HG02852 (cell line): ENCODE measurements at regions not wholly inside any gene's neighbourhood (a gene's known extent, or its start where the extent isn't known, plus 50 kb on each side); places are given as distances from the start of the nearest gene placed in this dataset.

Experiments used
- ATAC-seq: cut with Tn5 transposase; IDR thresholded peaks from one replicate; pipeline ENCODE4 v1.9.1; 2021; ENCODE audit warnings: mild to moderate bottlenecking, moderate library complexity; ENCODE audit not compliant: unreplicated experiment

GRCh38 chr12:88665071-88665470 is 84.8 kb upstream of the KITLG start:
- no peak for ATAC-seq

GRCh38 chr12:88662961-88663360 is 82.7 kb upstream of the KITLG start:
- no peak for ATAC-seq

DNA sequence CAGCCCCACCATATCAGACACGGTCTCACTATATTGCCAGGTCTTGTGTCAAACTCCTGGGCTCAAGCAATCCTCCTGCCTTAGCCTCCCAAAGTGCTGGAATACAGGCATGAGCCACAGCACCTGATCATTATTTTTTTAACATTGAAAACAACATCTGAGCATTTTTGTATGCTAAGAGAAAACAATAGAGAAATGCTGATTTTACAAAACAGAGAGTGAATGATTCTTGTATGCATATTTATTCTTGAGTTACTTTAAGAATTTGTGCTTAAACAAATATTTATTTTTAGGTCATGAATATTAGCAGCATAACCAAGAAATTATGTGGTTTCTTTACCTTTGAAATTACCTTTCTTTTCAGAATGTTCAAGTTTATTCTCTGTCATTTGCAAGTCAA is 81.8 kb upstream of the KITLG start:
- ATAC-seq, result no peak

GRCh38 chr12:88658009-88658408 is 77.7 kb upstream of the KITLG start:
- no peak for ATAC-seq

DNA sequence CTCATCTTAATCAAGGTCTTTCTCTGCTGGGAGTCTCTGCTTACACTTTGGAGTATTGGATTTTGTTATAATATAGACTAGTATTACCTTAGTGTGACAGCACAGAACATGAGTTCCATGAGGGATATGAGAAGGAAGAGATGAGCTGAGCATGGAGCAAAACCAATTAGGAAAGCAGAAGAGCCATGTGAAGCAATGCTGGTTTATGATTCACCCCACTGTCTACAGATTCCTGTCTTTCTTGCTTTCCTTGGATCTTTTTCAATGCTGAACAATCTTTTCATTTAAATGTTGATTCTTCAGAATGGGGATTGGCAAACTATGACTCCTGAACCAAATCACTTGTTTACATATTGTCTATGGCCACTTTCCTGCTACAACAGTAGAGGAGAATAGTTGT is 70.4 kb upstream of the KITLG start:
- no peak for ATAC-seq

- ATAC-seq, result no peak
These were observed 68.4 kb upstream of the KITLG start for GRCh38 chr12:88648625-88649024.

GRCh38 chr12:88646824-88647223 is 66.6 kb upstream of the KITLG start:
- ATAC-seq, result no peak

- no peak for ATAC-seq
These were observed 65.5 kb upstream of the KITLG start for GRCh38 chr12:88645816-88646215.

DNA sequence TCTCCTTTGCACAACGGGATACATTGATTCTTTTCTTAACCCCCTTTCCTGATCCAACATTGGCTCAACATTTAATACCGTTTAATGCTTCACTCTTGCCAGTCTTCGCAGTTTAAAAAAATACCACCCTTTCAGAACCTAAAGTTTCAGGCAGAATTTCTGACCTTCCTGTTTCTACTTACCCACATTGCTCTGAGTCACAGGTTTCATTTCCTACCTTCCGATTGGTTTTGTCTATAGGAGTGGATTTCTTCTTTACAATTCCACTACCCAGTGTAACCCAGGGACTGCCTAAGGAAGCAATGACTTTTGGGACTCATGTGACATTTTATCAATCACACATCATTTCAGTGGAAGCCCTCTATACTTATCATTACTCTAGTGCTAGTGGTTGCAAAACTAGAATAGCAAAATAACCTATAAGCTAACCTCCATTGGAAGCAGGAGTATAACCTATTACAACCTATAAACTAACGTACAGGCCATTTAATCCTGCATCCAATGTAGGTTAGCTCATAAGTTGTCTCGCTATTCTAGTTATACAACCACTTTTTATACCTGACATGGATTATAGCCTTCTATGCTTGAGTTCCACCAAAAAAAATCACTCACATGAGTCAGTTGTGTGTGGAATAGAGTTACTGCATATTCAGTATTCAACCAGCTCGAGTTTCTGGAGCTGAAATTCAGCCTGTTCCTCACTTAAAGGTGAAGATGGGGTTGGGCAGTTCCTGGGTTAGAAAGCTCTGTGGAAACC is 64.9 kb upstream of the KITLG start:
- ATAC-seq, result no peak

- no peak for ATAC-seq
These were observed 63.4 kb upstream of the KITLG start for GRCh38 chr12:88643685-88644084.

GRCh38 chr12:88642675-88643431 is 62.6 kb upstream of the KITLG start:
- no peak for ATAC-seq

DNA sequence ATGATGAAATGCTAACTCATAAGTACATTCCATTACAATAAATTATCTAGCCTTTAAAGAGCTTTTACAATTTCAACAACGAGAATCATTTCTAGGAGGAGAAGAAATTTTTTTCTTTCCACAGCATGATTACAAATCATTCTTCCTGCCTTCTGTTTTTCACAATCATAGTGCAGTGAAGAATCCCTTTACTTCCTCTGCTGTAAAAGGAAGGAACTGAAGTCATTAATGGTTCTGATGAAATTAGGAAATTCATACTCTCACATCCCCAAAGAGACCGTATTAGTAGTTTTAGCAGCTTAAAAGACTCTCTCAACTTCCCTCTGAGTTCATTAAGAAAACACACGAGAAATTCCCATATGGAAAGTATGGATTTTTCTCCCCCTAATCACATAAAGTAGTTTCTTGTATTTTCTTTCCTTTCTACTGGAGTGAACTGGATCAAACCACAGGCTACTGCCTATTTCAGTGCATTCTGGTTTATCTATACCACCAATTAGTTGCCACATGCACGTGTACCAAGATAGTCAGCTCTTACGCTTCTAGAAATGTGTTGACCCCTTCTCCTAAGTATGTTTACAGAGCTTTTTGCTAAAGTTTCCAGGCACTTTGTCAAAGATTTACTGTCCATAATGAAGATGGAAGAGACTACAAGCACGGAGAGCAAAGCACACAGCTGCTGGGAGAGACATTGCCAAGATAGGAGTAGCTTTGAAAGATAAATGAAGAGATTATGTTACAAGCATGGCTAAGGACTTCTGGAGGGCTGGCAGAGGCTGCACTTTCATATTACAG is 58.9 kb upstream of the KITLG start:
- no peak for ATAC-seq

- no peak for ATAC-seq
These were observed 58.1 kb upstream of the KITLG start for GRCh38 chr12:88638388-88638787.

- ATAC-seq, result no peak
These were observed 53.7 kb upstream of the KITLG start for GRCh38 chr12:88634008-88634407.

GRCh38 chr12:88633312-88633711 is 53.0 kb upstream of the KITLG start:
- no peak for ATAC-seq

- ATAC-seq, result no peak
These were observed 50.3 kb upstream of the KITLG start for GRCh38 chr12:88630561-88630960.
